H1 (cell line): ENCODE measurements at regions not wholly inside any gene's neighbourhood (a gene's known extent, or its start where the extent isn't known, plus 50 kb on each side); places are given as distances from the start of the nearest gene placed in this dataset.

ENCODE experiments used
- CTCF ChIA-PET: fragments of 300-600 bp; sonication (Branson Sonifier 250); formaldehyde crosslinking; loops from one replicate; lab custom pipeline; 2021; ENCODE audit not compliant: partially characterized antibody; lab: Charles Lee
- POLR2A ChIA-PET: fragments of 300-600 bp; sonication (Branson Sonifier 250); formaldehyde crosslinking; loops from one replicate; lab custom pipeline; 2021; ENCODE audit warnings: inconsistent platforms; ENCODE audit not compliant: partially characterized antibody; lab: Charles Lee
- DNase-seq, 2 experiments: peaks; one replicate each; pipeline versions ENCODE4 v3.0.0 to v3.0.0-alpha.2; 2010 to 2022; ENCODE audit warnings: low spot score in 2 of 2, low read depth in 1 of 2, mixed read lengths in 1 of 2
- FAIRE-seq: peaks from 2 replicates; lab custom pipeline; 2011; peaks lifted over from hg19 to GRCh38; lab: Jason Lieb, UNC
- H2AFZ ChIP-seq: 2 replicates; pipeline ENCODE4 v1.8.1; 2012; ENCODE audit warnings: low read length, inconsistent platforms
- H2AK5ac ChIP-seq: 2 replicates; pipeline ENCODE4 v1.6.1; 2013; ENCODE audit warnings: low read depth, low read length
- H2BK120ac ChIP-seq: replicated peaks from 2 replicates; pipeline ENCODE3; 2013; ENCODE audit warnings: low read depth, low read length, inconsistent platforms
- H2BK12ac ChIP-seq: 2 replicates; pipeline ENCODE4 v1.6.1; 2013; ENCODE audit warnings: low read depth, low read length
- H2BK15ac ChIP-seq: 2 replicates; pipeline ENCODE4 v1.6.1; 2013; ENCODE audit warnings: low read length
- H2BK20ac ChIP-seq: 2 replicates; pipeline ENCODE4 v1.6.1; 2013; ENCODE audit warnings: low read length
- H2BK5ac ChIP-seq: 2 replicates; pipeline ENCODE4 v1.6.1; 2013; ENCODE audit warnings: low read depth, low read length
- H3K14ac ChIP-seq: 2 replicates; pipeline ENCODE4 v1.6.1; 2013; ENCODE audit warnings: inconsistent platforms; ENCODE audit not compliant: insufficient read length
- H3K18ac ChIP-seq: 2 replicates; pipeline ENCODE4 v1.6.1; 2013; ENCODE audit warnings: low read length; ENCODE audit errors: extremely low read depth
- H3K23ac ChIP-seq: 2 replicates; pipeline ENCODE4 v1.6.1; 2013; ENCODE audit warnings: inconsistent platforms; ENCODE audit not compliant: insufficient read length
- H3K23me2 ChIP-seq: 2 replicates; pipeline ENCODE4 v1.6.1; 2013; ENCODE audit warnings: low read depth, low read length
- H3K27ac ChIP-seq: 2 replicates; pipeline ENCODE4 v1.6.1; 2011; ENCODE audit warnings: low read depth, low read length, inconsistent platforms
- H3K27me3 ChIP-seq, 4 experiments: replicated peaks in 1 of 4; 1 replicate in 1 of 4; 2 replicates in 3 of 4; pipeline versions ENCODE4 v1.6.1 to v1.8.1; 2011 to 2013; ENCODE audit warnings: low read length in 3 of 4, mild to moderate bottlenecking in 3 of 4, inconsistent platforms in 2 of 4, mixed read lengths in 2 of 4, moderate library complexity in 1 of 4; ENCODE audit not compliant: control insufficient read depth in 3 of 4, insufficient read depth in 3 of 4; ENCODE audit errors: extremely low read depth in 1 of 4
- H3K36me3 ChIP-seq, 4 experiments: 2 replicates each; pipeline versions ENCODE4 v1.6.1 to v1.8.1; 2011 to 2013; ENCODE audit warnings: mild to moderate bottlenecking in 4 of 4, low read length in 3 of 4, moderate library complexity in 2 of 4, control low read depth in 1 of 4, inconsistent platforms in 1 of 4; ENCODE audit not compliant: insufficient read depth in 4 of 4, control insufficient read depth in 2 of 4
- H3K4ac ChIP-seq: replicated peaks from 2 replicates; pipeline ENCODE3; 2013; ENCODE audit warnings: low read length, low read depth, mixed read lengths, inconsistent platforms; ENCODE audit not compliant: insufficient read length
- H3K4me1 ChIP-seq, 4 experiments: replicated peaks in 1 of 4; 1 replicate in 1 of 4; 2 replicates in 3 of 4; pipeline versions ENCODE4 v1.6.1 to v1.8.1; 2011 to 2013; ENCODE audit warnings: low read length in 3 of 4, inconsistent platforms in 2 of 4, mixed read lengths in 1 of 4; ENCODE audit not compliant: insufficient read depth in 4 of 4, control insufficient read depth in 3 of 4
- H3K4me2 ChIP-seq, 2 experiments: 2 replicates each; pipeline versions ENCODE4 v1.6.1 to v1.8.1; 2011 to 2013; ENCODE audit warnings: low read depth in 2 of 2, low read length in 2 of 2, control low read depth in 1 of 2, inconsistent platforms in 1 of 2, mild to moderate bottlenecking in 1 of 2; ENCODE audit not compliant: insufficient read depth in 1 of 2
- H3K4me3 ChIP-seq, 4 experiments: fragments of 200-600, 300-600 bp in 1 of 4; sonication (generic), shearing (Covaris generic), sonication (Bioruptor Twin) in 1 of 4; 2 replicates each; pipeline versions ENCODE4 v1.5.1 to v1.8.1; 2011 to 2016; ENCODE audit warnings: low read length in 4 of 4, low read depth in 3 of 4, control low read depth in 2 of 4, inconsistent platforms in 2 of 4, mild to moderate bottlenecking in 2 of 4, mixed read lengths in 1 of 4, moderate library complexity in 1 of 4; ENCODE audit not compliant: insufficient read depth in 2 of 4; ENCODE audit errors: extremely low read depth in 1 of 4
- H3K56ac ChIP-seq: replicated peaks from 2 replicates; pipeline ENCODE3; 2013; ENCODE audit warnings: low read depth, mild to moderate bottlenecking, mixed read lengths, low read length, inconsistent platforms; ENCODE audit not compliant: insufficient read length
- H3K79me1 ChIP-seq: 2 replicates; pipeline ENCODE4 v1.6.1; 2013; ENCODE audit warnings: low read depth, low read length, control low read depth
- H3K79me2 ChIP-seq, 2 experiments: 2 replicates each; pipeline versions ENCODE4 v1.6.1 to v1.8.1; 2012 to 2013; ENCODE audit warnings: low read length in 2 of 2, mild to moderate bottlenecking in 2 of 2, inconsistent platforms in 1 of 2; ENCODE audit not compliant: insufficient read depth in 2 of 2, control insufficient read depth in 1 of 2
- H3K9ac ChIP-seq, 4 experiments: replicated peaks in 1 of 4; 1 replicate in 1 of 4; 2 replicates in 3 of 4; pipeline versions ENCODE4 v1.6.1 to v1.8.1; 2011 to 2013; ENCODE audit warnings: low read depth in 3 of 4, low read length in 3 of 4, control low read depth in 2 of 4, mild to moderate bottlenecking in 2 of 4, moderate library complexity in 2 of 4, inconsistent platforms in 1 of 4; ENCODE audit errors: extremely low read depth in 1 of 4
- H3K9me3 ChIP-seq, 2 experiments: 2 replicates each; pipeline versions ENCODE4 v1.6.1 to v1.8.1; 2012 to 2013; ENCODE audit warnings: mild to moderate bottlenecking in 2 of 2, moderate library complexity in 2 of 2, control low read depth in 1 of 2, inconsistent platforms in 1 of 2, low read depth in 1 of 2, low read length in 1 of 2, mixed read lengths in 1 of 2; ENCODE audit not compliant: insufficient read depth in 2 of 2
- H4K20me1 ChIP-seq, 2 experiments: replicated peaks in 1 of 2; 2 replicates each; pipeline versions ENCODE3 to v1.8.1; 2011 to 2013; ENCODE audit warnings: inconsistent platforms in 2 of 2, low read length in 2 of 2, mild to moderate bottlenecking in 1 of 2; ENCODE audit not compliant: insufficient read depth in 2 of 2, control insufficient read depth in 1 of 2
- H4K5ac ChIP-seq: 2 replicates; pipeline ENCODE4 v1.6.1; 2013; ENCODE audit warnings: low read length, low read depth, mixed read lengths, inconsistent platforms; ENCODE audit not compliant: insufficient read length
- H4K8ac ChIP-seq: 2 replicates; pipeline ENCODE4 v1.8.0; 2013; ENCODE audit warnings: mild to moderate bottlenecking, moderate library complexity, low read length, inconsistent platforms; ENCODE audit not compliant: insufficient read depth; ENCODE audit errors: extremely low read depth
- H4K91ac ChIP-seq: replicated peaks from 2 replicates; pipeline ENCODE3; 2013; ENCODE audit warnings: low read length, mixed read lengths, inconsistent platforms; ENCODE audit not compliant: insufficient read length
- RBBP5 ChIP-seq: IDR thresholded peaks from 2 replicates; pipeline ENCODE4 v1.7.1; 2012; ENCODE audit warnings: low read depth, mild to moderate bottlenecking, inconsistent platforms, low read length, moderate library complexity, borderline replicate concordance
- SP4 ChIP-seq: IDR thresholded peaks from 2 replicates; pipeline ENCODE4 v1.6.1; 2012; ENCODE audit warnings: low read length, inconsistent platforms
- TBP ChIP-seq: IDR thresholded peaks from 2 replicates; pipeline ENCODE4 v1.6.1; 2011; ENCODE audit warnings: low read depth, low read length, improper control_type of control experiment
- ZNF274 ChIP-seq: IDR thresholded peaks from 2 replicates; pipeline ENCODE4 v1.7.0; 2012; ENCODE audit warnings: low read length, borderline replicate concordance; ENCODE audit errors: extremely low read depth
- WGBS, 2 experiments: shearing (Covaris generic) in 1 of 2; methylation state at CpG; one replicate each; pipeline versions ENCODE4 v1.1.6 to v1.1.7; 2013 to 2015; ENCODE audit warnings: low lambda C conversion rate in 2 of 2, mixed read lengths in 2 of 2, inconsistent platforms in 1 of 2, low coverage in 1 of 2, missing lambda C conversion rate in 1 of 2; ENCODE audit not compliant: insufficient replicate concordance in 2 of 2, insufficient coverage in 1 of 2, insufficient read length in 1 of 2; ENCODE audit errors: extremely low coverage in 1 of 2, missing lambda C conversion rate in 1 of 2; 5-methylcytosine and 5-hydroxymethylcytosine counted together

- Histone ChIP-seq H4K91ac (no peak overlapping the region), H4K20me1 (no peaks in the 10 kb centered on the region), H3K9me3 (no peaks in the 10 kb centered on the region), H3K4me3 (no peak overlapping the region), H3K23me2 (no peaks in the 10 kb centered on the region), H2AFZ (no peak overlapping the region), H3K79me1 (no peaks in the 10 kb centered on the region), H3K36me3 (no peaks in the 10 kb centered on the region), H3K56ac (no peak overlapping the region), H2BK120ac (no peak overlapping the region), H4K5ac (no peak overlapping the region), H2AK5ac (no peak overlapping the region), H2BK15ac (no peak overlapping the region), H2BK20ac (no peak overlapping the region), H3K23ac (no peak overlapping the region), H3K4me2 (no peak overlapping the region), H3K9ac (no peak overlapping the region), H3K4me1 (no peaks in the 10 kb centered on the region), H3K4ac (no peak overlapping the region)
- POLR2A ChIA-PET, result interaction anchor here (1.5 kb wide), 1 partner anchor 47 kb away, joined by 3 read pairs; no protein-coding TSS in a partner anchor
- DNase-seq, result no peak
- TF ChIP-seq SP4, result no peak
- no peak for TF ChIP-seq TBP
- TF ChIP-seq ZNF274, result no peak
- TF ChIP-seq RBBP5, result no peak
- TF ChIP-seq, all 59 proteins: peak for 0
- no peak for FAIRE-seq
- H2BK12ac ChIP-seq, result no peak overlapping the region
- H4K8ac ChIP-seq, result no peak overlapping the region
- WGBS, 2 experiments, result 91% methylated on average over 2 of the region's 2 CpGs; no CpG with 5 or more reads in 1 of the 2 experiments
- no peak overlapping the region for H2BK5ac ChIP-seq
- H3K18ac ChIP-seq, result no peak overlapping the region
- CTCF ChIA-PET, result interaction anchor here (0.6 to 1.1 kb wide), 3 partner anchors 63 to 96 kb away, joined by 3 to 4 read pairs (median 3); no protein-coding TSS in a partner anchor
- no peak overlapping the region for H3K27ac ChIP-seq
- no peak overlapping the region for H3K14ac ChIP-seq
- no peaks in the 10 kb centered on the region for H3K79me2 ChIP-seq
- no peaks in the 10 kb centered on the region for H3K27me3 ChIP-seq
Measured at GRCh38 chrY:19208915-19209314, 435.4 kb upstream of the HSFY2 start.
